RWPE1 (cell line): ENCODE measurements at regions not wholly inside any gene's neighbourhood (a gene's known extent, or its start where the extent isn't known, plus 50 kb on each side); places are given as distances from the start of the nearest gene placed in this dataset.

ENCODE experiments used
- CTCF ChIA-PET: fragments of 350-600 bp; sonication (Branson Sonifier 250); formaldehyde crosslinking; extraction: SDS; loops from one replicate; lab custom pipeline; 2021; lab: Yijun Ruan, JAX
- POLR2A ChIA-PET: fragments of 400-600 bp; formaldehyde crosslinking; extraction: SDS; loops from one replicate; lab custom pipeline; 2020; ENCODE audit warnings: antibody characterized with exemption; ENCODE audit not compliant: low non-redundant PET; lab: Yijun Ruan, JAX
- DNase-seq: peaks from one replicate; pipeline ENCODE4 v3.0.0; 2012; ENCODE audit warnings: low spot score
- H3K27ac ChIP-seq: fragments of 450-650 bp; 2 replicates; pipeline ENCODE4 v1.5.1; 2017
- TF ChIP-seq, protein P1 (sequence below): fragments of 450-650 bp; conservative IDR thresholded peaks from 2 replicates; pipeline ENCODE4 v1.5.1; 2017; ENCODE audit warnings: low read depth, mild to moderate bottlenecking

DNA sequence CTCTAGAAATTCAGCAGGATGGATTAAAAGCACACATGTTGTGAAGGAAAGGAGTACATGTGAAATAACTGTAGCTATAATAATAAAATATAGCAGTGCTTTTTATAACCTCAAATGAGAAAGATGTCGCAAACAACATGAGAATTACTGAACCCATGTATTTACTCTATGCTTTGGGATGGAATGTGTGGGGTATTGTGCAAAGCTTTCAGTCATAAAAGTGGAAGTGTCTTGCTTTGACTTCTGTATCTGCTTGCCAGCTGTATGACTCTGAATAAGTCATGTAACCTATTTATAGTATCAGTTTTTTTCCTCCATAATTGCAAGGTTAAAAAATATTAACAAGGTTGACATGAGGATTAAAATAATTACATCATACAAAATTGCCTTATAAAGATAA, 519.3 kb upstream of the CADM2 start:
- no peak overlapping the region for H3K27ac ChIP-seq
- no peak for DNase-seq
- TF ChIP-seq, protein P1, sequence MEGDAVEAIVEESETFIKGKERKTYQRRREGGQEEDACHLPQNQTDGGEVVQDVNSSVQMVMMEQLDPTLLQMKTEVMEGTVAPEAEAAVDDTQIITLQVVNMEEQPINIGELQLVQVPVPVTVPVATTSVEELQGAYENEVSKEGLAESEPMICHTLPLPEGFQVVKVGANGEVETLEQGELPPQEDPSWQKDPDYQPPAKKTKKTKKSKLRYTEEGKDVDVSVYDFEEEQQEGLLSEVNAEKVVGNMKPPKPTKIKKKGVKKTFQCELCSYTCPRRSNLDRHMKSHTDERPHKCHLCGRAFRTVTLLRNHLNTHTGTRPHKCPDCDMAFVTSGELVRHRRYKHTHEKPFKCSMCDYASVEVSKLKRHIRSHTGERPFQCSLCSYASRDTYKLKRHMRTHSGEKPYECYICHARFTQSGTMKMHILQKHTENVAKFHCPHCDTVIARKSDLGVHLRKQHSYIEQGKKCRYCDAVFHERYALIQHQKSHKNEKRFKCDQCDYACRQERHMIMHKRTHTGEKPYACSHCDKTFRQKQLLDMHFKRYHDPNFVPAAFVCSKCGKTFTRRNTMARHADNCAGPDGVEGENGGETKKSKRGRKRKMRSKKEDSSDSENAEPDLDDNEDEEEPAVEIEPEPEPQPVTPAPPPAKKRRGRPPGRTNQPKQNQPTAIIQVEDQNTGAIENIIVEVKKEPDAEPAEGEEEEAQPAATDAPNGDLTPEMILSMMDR = no peak
- POLR2A ChIA-PET = no interaction called here
- CTCF ChIA-PET = no interaction called here

DNA sequence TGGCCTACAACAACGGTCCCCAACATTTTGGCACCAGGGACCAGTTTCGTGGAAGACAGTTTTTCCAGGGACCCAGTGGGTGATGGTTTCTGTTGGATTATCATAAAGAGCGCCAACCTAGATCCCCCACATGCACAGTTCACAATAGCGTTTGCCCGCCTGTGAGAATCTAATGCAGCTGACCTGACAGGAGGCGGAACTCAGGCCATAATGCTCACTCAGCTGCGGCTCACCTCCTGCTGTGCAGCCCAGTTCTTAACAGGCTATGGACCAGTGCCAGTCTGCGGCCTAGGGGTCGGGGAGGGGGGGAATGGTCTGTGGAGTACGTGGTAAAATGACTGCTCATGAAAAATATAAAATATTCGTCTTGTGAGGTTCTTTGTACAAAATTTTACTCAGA, 518.5 kb upstream of the CADM2 start:
- H3K27ac ChIP-seq = no peak overlapping the region
- DNase-seq = no peak
- TF ChIP-seq, protein P1 = no peak
- POLR2A ChIA-PET = no interaction called here
- CTCF ChIA-PET = no interaction called here

- ChIA-PET CTCF (no interaction called here), POLR2A (no interaction called here)
- DNase-seq = no peak
- H3K27ac ChIP-seq = no peak overlapping the region
- TF ChIP-seq, protein P1 = no peak
Observed at GRCh38 chr3:84442533-84442932, 516.3 kb upstream of the CADM2 start.

- no peak for DNase-seq
- TF ChIP-seq, protein P1 = no peak
- H3K27ac ChIP-seq = no peak overlapping the region
- ChIA-PET POLR2A (no interaction called here), CTCF (no interaction called here)
Observed at GRCh38 chr3:84444726-84445521, 513.9 kb upstream of the CADM2 start.

GRCh38 chr3:84487296-84487695, 471.5 kb upstream of the CADM2 start:
- H3K27ac ChIP-seq = no peak overlapping the region
- POLR2A ChIA-PET = no interaction called here
- CTCF ChIA-PET = no interaction called here
- TF ChIP-seq, protein P1 = no peak
- no peak for DNase-seq

DNA sequence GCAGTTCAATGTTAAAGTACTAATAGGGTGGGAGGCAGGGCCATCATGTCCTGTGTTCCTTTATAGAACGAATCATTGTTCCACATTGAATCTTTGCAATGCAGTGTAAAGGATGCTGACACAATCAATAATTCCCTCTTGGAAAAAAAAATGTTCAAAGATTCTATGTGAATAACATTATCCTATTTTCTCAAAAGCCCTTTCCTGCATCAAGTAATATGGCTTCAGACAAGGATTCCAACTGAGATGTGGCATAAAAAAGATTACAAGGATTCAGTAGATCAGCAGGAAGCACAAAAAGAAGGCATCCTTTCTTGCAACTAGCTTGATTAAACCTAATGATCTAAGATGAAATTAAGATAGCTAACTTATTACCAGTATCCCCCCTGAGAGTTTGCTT, 454.0 kb upstream of the CADM2 start:
- H3K27ac ChIP-seq = no peak overlapping the region
- CTCF ChIA-PET = no interaction called here
- POLR2A ChIA-PET = no interaction called here
- DNase-seq = no peak
- TF ChIP-seq, protein P1 = no peak
